Liver (tissue), 8 donors: ENCODE measurements at regions not wholly inside any gene's neighbourhood (a gene's known extent, or its start where the extent isn't known, plus 50 kb on each side); places are given as distances from the start of the nearest gene placed in this dataset.

Source experiments
- DNase-seq: peaks from one replicate; pipeline ENCODE4 v3.0.0-alpha.2; 2017; ENCODE audit warnings: low spot score
- H3K27ac ChIP-seq, 2 donors: one replicate each; pipeline ENCODE4 v1.7.0; 2013; ENCODE audit warnings: inconsistent platforms in 2 of 2, low read length in 2 of 2, control low read depth in 1 of 2, low read depth in 1 of 2, mild to moderate bottlenecking in 1 of 2
- H3K27me3 ChIP-seq, 4 donors: one replicate each; pipeline versions ENCODE4 v1.6.1 to v1.7.0; 2013; ENCODE audit warnings: low read length in 3 of 4, inconsistent platforms in 1 of 4, mild to moderate bottlenecking in 1 of 4, moderate library complexity in 1 of 4; ENCODE audit not compliant: control insufficient read depth in 4 of 4, insufficient read depth in 4 of 4
- H3K36me3 ChIP-seq, 4 donors: one replicate each; pipeline versions ENCODE4 v1.6.1 to v1.7.0; 2013; ENCODE audit warnings: low read length in 3 of 4, mild to moderate bottlenecking in 3 of 4, low read depth in 1 of 4, moderate library complexity in 1 of 4; ENCODE audit not compliant: control insufficient read depth in 4 of 4, insufficient read depth in 3 of 4
- H3K4me1 ChIP-seq, 4 donors: one replicate each; pipeline versions ENCODE4 v1.6.1 to v1.7.0; 2013; ENCODE audit warnings: low read length in 3 of 4, mild to moderate bottlenecking in 3 of 4, moderate library complexity in 1 of 4; ENCODE audit not compliant: control insufficient read depth in 4 of 4, insufficient read depth in 4 of 4
- H3K4me3 ChIP-seq, 3 donors: one replicate each; pipeline versions ENCODE4 v1.6.1 to v1.7.0; 2013; ENCODE audit warnings: low read length in 3 of 3, control low read depth in 1 of 3, low read depth in 1 of 3, mild to moderate bottlenecking in 1 of 3
- H3K9ac ChIP-seq, 2 donors: one replicate each; pipeline ENCODE4 v1.7.0; 2013; ENCODE audit warnings: low read length in 2 of 2, mild to moderate bottlenecking in 2 of 2, moderate library complexity in 2 of 2, control low read depth in 1 of 2, low read depth in 1 of 2
- H3K9me3 ChIP-seq, 4 donors: one replicate each; pipeline versions ENCODE4 v1.6.1 to v1.7.0; 2013; ENCODE audit warnings: low read length in 3 of 4; ENCODE audit not compliant: control insufficient read depth in 4 of 4
- CTCF ChIP-seq: fragments of 150-350 bp; IDR thresholded peaks from 2 replicates; pipeline ENCODE4 v1.5.1; 2017; ENCODE audit warnings: improper control_type of control experiment, low read depth, low read length; ENCODE audit not compliant: missing input control
- EGR1 ChIP-seq, 2 donors: IDR thresholded peaks; 2 replicates each; pipeline ENCODE4 v1.6.1; 2016 to 2018; ENCODE audit warnings: antibody characterized with exemption in 2 of 2, low read depth in 2 of 2
- FOXA1 ChIP-seq: IDR thresholded peaks from 2 replicates; pipeline ENCODE4 v1.6.1; 2016; ENCODE audit warnings: antibody characterized with exemption
- FOXA2 ChIP-seq: IDR thresholded peaks from 2 replicates; pipeline ENCODE4 v1.6.1; 2016; ENCODE audit warnings: antibody characterized with exemption
- GABPA ChIP-seq, 2 donors: IDR thresholded peaks in 1 of 2; conservative IDR thresholded peaks in 1 of 2; 2 replicates each; pipeline ENCODE4 v1.6.1; 2016; ENCODE audit warnings: antibody characterized with exemption in 2 of 2, mild to moderate bottlenecking in 1 of 2, moderate library complexity in 1 of 2
- HNF4A ChIP-seq, 2 donors: conservative IDR thresholded peaks; 2 replicates each; pipeline ENCODE4 v1.6.1; 2016; ENCODE audit warnings: antibody characterized with exemption in 2 of 2, mild to moderate bottlenecking in 2 of 2
- HNF4G ChIP-seq: IDR thresholded peaks from 2 replicates; pipeline ENCODE4 v1.6.1; 2016; ENCODE audit warnings: antibody characterized with exemption
- MAX ChIP-seq: IDR thresholded peaks from 2 replicates; pipeline ENCODE4 v1.6.1; 2016; ENCODE audit warnings: antibody characterized with exemption
- NR2F2 ChIP-seq: IDR thresholded peaks from 2 replicates; pipeline ENCODE4 v1.6.1; 2016; ENCODE audit warnings: antibody characterized with exemption
- RXRA ChIP-seq, 2 donors: IDR thresholded peaks; 2 replicates each; pipeline ENCODE4 v1.6.1; 2017 to 2018; ENCODE audit warnings: antibody characterized with exemption in 2 of 2, mild to moderate bottlenecking in 1 of 2
- SP1 ChIP-seq: IDR thresholded peaks from 2 replicates; pipeline ENCODE4 v1.6.1; 2018; ENCODE audit warnings: antibody characterized with exemption, mild to moderate bottlenecking
- YY1 ChIP-seq: IDR thresholded peaks from 2 replicates; pipeline ENCODE4 v1.6.1; 2016; ENCODE audit warnings: antibody characterized with exemption, mild to moderate bottlenecking
- WGBS: extraction: QIAGEN DNeasy Blood & Tissue Kit; methylation state at CpG from one replicate; pipeline ENCODE4 v1.1.7; 2013; 5-methylcytosine and 5-hydroxymethylcytosine counted together
- TF ChIP-seq, protein P1 (sequence below): IDR thresholded peaks from 2 replicates; pipeline ENCODE4 v1.6.1; 2016; ENCODE audit warnings: antibody characterized with exemption
- TF ChIP-seq, protein P2 (sequence below): IDR thresholded peaks from 2 replicates; pipeline ENCODE4 v1.6.1; 2016; ENCODE audit warnings: antibody characterized with exemption, mild to moderate bottlenecking
- donor health status: healthy.
- donor health status: healthy.
- donor health status: healthy.
- donor health status: healthy.
- donor health status: healthy.

DNA sequence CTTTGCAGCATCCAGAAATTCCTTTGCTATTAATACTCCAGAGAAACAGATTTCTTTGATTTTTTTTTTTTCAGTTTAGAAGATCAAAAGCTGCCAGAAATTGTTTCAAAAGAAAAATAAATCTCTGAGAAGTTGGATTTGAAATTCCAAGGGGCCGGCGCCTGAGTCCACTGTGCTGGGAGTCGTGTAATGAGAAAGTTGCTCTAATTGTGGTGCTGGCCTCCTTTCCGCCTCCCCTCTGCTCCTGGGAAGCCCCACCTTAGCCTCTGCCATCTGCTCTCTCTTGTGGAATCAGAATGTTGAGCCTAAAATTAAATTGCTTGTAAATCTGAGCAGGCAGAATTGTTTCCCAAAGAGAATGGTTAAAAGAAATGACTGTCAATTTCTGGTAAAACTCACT, 93.3 kb downstream of the EMX2 start:
- TF ChIP-seq YY1 = no peak
- TF ChIP-seq HNF4G = no peak
- TF ChIP-seq, protein P1, sequence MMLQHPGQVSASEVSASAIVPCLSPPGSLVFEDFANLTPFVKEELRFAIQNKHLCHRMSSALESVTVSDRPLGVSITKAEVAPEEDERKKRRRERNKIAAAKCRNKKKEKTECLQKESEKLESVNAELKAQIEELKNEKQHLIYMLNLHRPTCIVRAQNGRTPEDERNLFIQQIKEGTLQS = no peak
- no peak for TF ChIP-seq FOXA1
- TF ChIP-seq, protein P2, sequence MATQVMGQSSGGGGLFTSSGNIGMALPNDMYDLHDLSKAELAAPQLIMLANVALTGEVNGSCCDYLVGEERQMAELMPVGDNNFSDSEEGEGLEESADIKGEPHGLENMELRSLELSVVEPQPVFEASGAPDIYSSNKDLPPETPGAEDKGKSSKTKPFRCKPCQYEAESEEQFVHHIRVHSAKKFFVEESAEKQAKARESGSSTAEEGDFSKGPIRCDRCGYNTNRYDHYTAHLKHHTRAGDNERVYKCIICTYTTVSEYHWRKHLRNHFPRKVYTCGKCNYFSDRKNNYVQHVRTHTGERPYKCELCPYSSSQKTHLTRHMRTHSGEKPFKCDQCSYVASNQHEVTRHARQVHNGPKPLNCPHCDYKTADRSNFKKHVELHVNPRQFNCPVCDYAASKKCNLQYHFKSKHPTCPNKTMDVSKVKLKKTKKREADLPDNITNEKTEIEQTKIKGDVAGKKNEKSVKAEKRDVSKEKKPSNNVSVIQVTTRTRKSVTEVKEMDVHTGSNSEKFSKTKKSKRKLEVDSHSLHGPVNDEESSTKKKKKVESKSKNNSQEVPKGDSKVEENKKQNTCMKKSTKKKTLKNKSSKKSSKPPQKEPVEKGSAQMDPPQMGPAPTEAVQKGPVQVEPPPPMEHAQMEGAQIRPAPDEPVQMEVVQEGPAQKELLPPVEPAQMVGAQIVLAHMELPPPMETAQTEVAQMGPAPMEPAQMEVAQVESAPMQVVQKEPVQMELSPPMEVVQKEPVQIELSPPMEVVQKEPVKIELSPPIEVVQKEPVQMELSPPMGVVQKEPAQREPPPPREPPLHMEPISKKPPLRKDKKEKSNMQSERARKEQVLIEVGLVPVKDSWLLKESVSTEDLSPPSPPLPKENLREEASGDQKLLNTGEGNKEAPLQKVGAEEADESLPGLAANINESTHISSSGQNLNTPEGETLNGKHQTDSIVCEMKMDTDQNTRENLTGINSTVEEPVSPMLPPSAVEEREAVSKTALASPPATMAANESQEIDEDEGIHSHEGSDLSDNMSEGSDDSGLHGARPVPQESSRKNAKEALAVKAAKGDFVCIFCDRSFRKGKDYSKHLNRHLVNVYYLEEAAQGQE = no peak
- Histone ChIP-seq H3K27me3 (peaks cover 0 to 2% (median 1%) of the 10 kb centered on the region in 4 donors), H3K9me3 (no peaks in the 10 kb centered on the region), H3K4me3 (no peak overlapping the region), H3K9ac (no peak overlapping the region), H3K27ac (no peak overlapping the region), H3K4me1 (no peaks in the 10 kb centered on the region), H3K36me3 (no peaks in the 10 kb centered on the region)
- no peak for DNase-seq
- 93% methylated on average over 4 of the region's 4 CpGs for WGBS

GRCh38 chr10:117638200-117638599, 95.7 kb downstream of the EMX2 start:
- 89% methylated on average over 2 of the region's 2 CpGs for WGBS

More at GRCh38 chr10:117638200-117638599, 95.7 kb downstream of the EMX2 start:
- Histone ChIP-seq H3K36me3 (no peaks in the 10 kb centered on the region), H3K9ac (no peak overlapping the region), H3K4me1 (no peaks in the 10 kb centered on the region), H3K27ac (no peak overlapping the region), H3K9me3 (no peaks in the 10 kb centered on the region), H3K4me3 (no peak overlapping the region), H3K27me3 (peaks cover 0 to 2% (median 1%) of the 10 kb centered on the region in 4 donors)
- DNase-seq = no peak
- TF ChIP-seq EGR1 (IDR thresholded peaks at IDR 0.05; ENCODE audit: low read depth in 2 of 2) (no peak), MAX (no peak), CTCF (no peak), YY1 (no peak), FOXA2 (no peak), SP1 (no peak), GABPA (IDR thresholded peaks at IDR 0.05 in 1 of 2, conservative IDR thresholded peaks at IDR 0.05 in 1 of 2) (no peak), HNF4A (conservative IDR thresholded peaks at IDR 0.05) (no peak), RXRA (IDR thresholded peaks at IDR 0.05) (no peak), NR2F2 (no peak)
- TF ChIP-seq, protein P2 = no peak
